Kidney (tissue), 13 donors: ENCODE measurements at regions not wholly inside any gene's neighbourhood (a gene's known extent, or its start where the extent isn't known, plus 50 kb on each side); places are given as distances from the start of the nearest gene placed in this dataset.

ENCODE experiments used
- DNase-seq, 5 donors: peaks; one replicate each; pipeline ENCODE4 v3.0.0-alpha.2; 2013 to 2020
- FAIRE-seq: peaks from 2 replicates; lab custom pipeline; 2012; peaks lifted over from hg19 to GRCh38; lab: Jason Lieb, UNC
- H3K27ac ChIP-seq, 2 donors: one replicate each; pipeline ENCODE4 v1.7.0; 2013; ENCODE audit warnings: low read depth in 2 of 2, low read length in 2 of 2, inconsistent platforms in 1 of 2
- H3K27me3 ChIP-seq: one replicate; pipeline ENCODE4 v1.7.1; 2013; ENCODE audit warnings: low read length, inconsistent platforms; ENCODE audit not compliant: control insufficient read depth, insufficient read depth
- H3K36me3 ChIP-seq, 3 donors: one replicate each; pipeline versions ENCODE4 v1.7.0 to v1.7.1; 2013; ENCODE audit warnings: low read length in 3 of 3, control low read depth in 1 of 3, inconsistent platforms in 1 of 3; ENCODE audit not compliant: insufficient read depth in 3 of 3, control insufficient read depth in 2 of 3
- H3K4me1 ChIP-seq, 3 donors: one replicate each; pipeline versions ENCODE4 v1.7.0 to v1.7.1; 2013; ENCODE audit warnings: low read length in 3 of 3, inconsistent platforms in 1 of 3, low read depth in 1 of 3; ENCODE audit not compliant: control insufficient read depth in 2 of 3, insufficient read depth in 2 of 3
- H3K4me3 ChIP-seq, 3 donors: one replicate each; pipeline versions ENCODE4 v1.7.0 to v1.8.1; 2013; ENCODE audit warnings: low read length in 3 of 3, control low read depth in 1 of 3, inconsistent platforms in 1 of 3
- H3K9ac ChIP-seq, 3 donors: one replicate each; pipeline versions ENCODE4 v1.7.0 to v1.7.1; 2013; ENCODE audit warnings: low read length in 3 of 3, control low read depth in 1 of 3, inconsistent platforms in 1 of 3
- H3K9me3 ChIP-seq, 3 donors: one replicate each; pipeline versions ENCODE4 v1.7.0 to v1.7.1; 2013; ENCODE audit warnings: low read length in 3 of 3, control low read depth in 1 of 3, inconsistent platforms in 1 of 3; ENCODE audit not compliant: control insufficient read depth in 2 of 3, insufficient read depth in 1 of 3
- CTCF ChIP-seq: IDR thresholded peaks from 3 replicates; pipeline ENCODE4 v1.5.1; 2012; ENCODE audit warnings: mild to moderate bottlenecking, moderate library complexity, borderline replicate concordance; ENCODE audit not compliant: insufficient read depth; ENCODE audit errors: extremely low read depth
- intact Hi-C: fragments of 100-400 bp; cut with DNase I; formaldehyde crosslinking; loops from one replicate; pipeline ENCODE4 v1.11.1; 2022
- donor health status: control.
- donor health status: control.
- donor health status: control.
- donor health status: control.
- donor health status: control.
- donor health status: DM: yes; HTN: yes; CAD: no.
- donor health status: Normal renal cell carcinoma (clear cell type).

- Histone ChIP-seq H3K9me3 (no peaks in the 10 kb centered on the region), H3K27me3 (no peaks in the 10 kb centered on the region), H3K4me1 (no peaks in the 10 kb centered on the region), H3K9ac (no peak overlapping the region), H3K36me3 (no peaks in the 10 kb centered on the region), H3K4me3 (no peak overlapping the region), H3K27ac (no peak overlapping the region)
- TF ChIP-seq CTCF, result no peak
- intact Hi-C loops, result no loop called here
- no peak for FAIRE-seq
- no peak for DNase-seq
These were observed 150.8 kb upstream of the FAM83B start for GRCh38 chr6:54695815-54696214.

GRCh38 chr6:54697424-54697823, 149.1 kb upstream of the FAM83B start:
- intact Hi-C loops, result no loop called here
- no peak for FAIRE-seq
- Histone ChIP-seq H3K27me3 (no peaks in the 10 kb centered on the region), H3K27ac (no peak overlapping the region), H3K9me3 (no peaks in the 10 kb centered on the region), H3K4me3 (no peak overlapping the region), H3K36me3 (no peaks in the 10 kb centered on the region), H3K4me1 (no peaks in the 10 kb centered on the region), H3K9ac (no peak overlapping the region)
- DNase-seq, result peak in 2 of 5 donors; percentile 13 to 43
- peak; percentile 8 for TF ChIP-seq CTCF

- Histone ChIP-seq H3K36me3 (no peaks in the 10 kb centered on the region), H3K4me1 (no peaks in the 10 kb centered on the region), H3K9ac (no peak overlapping the region), H3K27ac (no peak overlapping the region), H3K9me3 (no peaks in the 10 kb centered on the region), H3K27me3 (no peaks in the 10 kb centered on the region), H3K4me3 (no peak overlapping the region)
- intact Hi-C loops, result no loop called here
- DNase-seq, result no peak
- no peak for FAIRE-seq
- no peak for TF ChIP-seq CTCF
These were observed 147.6 kb upstream of the FAM83B start for GRCh38 chr6:54698974-54699373.

GRCh38 chr6:54700158-54700557, 146.4 kb upstream of the FAM83B start:
- Histone ChIP-seq H3K4me3 (no peak overlapping the region), H3K9ac (no peak overlapping the region), H3K27ac (no peak overlapping the region), H3K4me1 (no peaks in the 10 kb centered on the region), H3K27me3 (no peaks in the 10 kb centered on the region), H3K36me3 (no peaks in the 10 kb centered on the region), H3K9me3 (no peaks in the 10 kb centered on the region)
- TF ChIP-seq CTCF, result no peak
- DNase-seq (no peak), FAIRE-seq (no peak)
- intact Hi-C loops, result no loop called here
